DOHH2 (cell line): ENCODE measurements at regions not wholly inside any gene's neighbourhood (a gene's known extent, or its start where the extent isn't known, plus 50 kb on each side); places are given as distances from the start of the nearest gene placed in this dataset.

Experiments
- H3F3A ChIP-seq: fragments of 200-600 bp; sonication (generic), shearing (Covaris generic); 2 replicates; pipeline ENCODE4 v1.6.0; 2016; ENCODE audit warnings: antibody characterized with exemption, mild to moderate bottlenecking; ENCODE audit not compliant: control insufficient read depth, insufficient read depth
- H3K27ac ChIP-seq: fragments of 200-600 bp; sonication (generic); 2 replicates; pipeline ENCODE4 v1.5.1; 2014; ENCODE audit warnings: low read depth, mild to moderate bottlenecking, low read length, moderate library complexity
- H3K27me3 ChIP-seq: fragments of 200-600 bp; sonication (generic); 2 replicates; pipeline ENCODE4 v1.6.1; 2014; ENCODE audit warnings: mild to moderate bottlenecking, low read length, mixed read lengths; ENCODE audit not compliant: control insufficient read depth
- H3K36me3 ChIP-seq: fragments of 200-600 bp; sonication (generic); 2 replicates; pipeline ENCODE4 v1.6.1; 2014; ENCODE audit warnings: mild to moderate bottlenecking, low read length, moderate library complexity, mixed read lengths; ENCODE audit not compliant: control insufficient read depth
- H3K4me1 ChIP-seq: fragments of 200-600 bp; sonication (generic); 2 replicates; pipeline ENCODE4 v1.6.1; 2014; ENCODE audit warnings: mild to moderate bottlenecking, low read length, mixed read lengths; ENCODE audit not compliant: control insufficient read depth
- H3K4me2 ChIP-seq: fragments of 200-600 bp; sonication (generic); 2 replicates; pipeline ENCODE4 v1.6.0; 2014; ENCODE audit warnings: mild to moderate bottlenecking, low read length, moderate library complexity
- H3K4me3 ChIP-seq: fragments of 200-600 bp; sonication (generic); 2 replicates; pipeline ENCODE4 v1.5.1; 2014; ENCODE audit warnings: mild to moderate bottlenecking, low read length, mixed read lengths
- H3K79me2 ChIP-seq: fragments of 200-600 bp; sonication (generic); 2 replicates; pipeline ENCODE4 v1.6.1; 2014; ENCODE audit warnings: mild to moderate bottlenecking, low read length, mixed read lengths; ENCODE audit not compliant: control insufficient read depth
- H3K9me2 ChIP-seq: fragments of 200-600 bp; sonication (generic); replicated peaks from 2 replicates; pipeline ENCODE4 v1.6.1; 2014; ENCODE audit warnings: mild to moderate bottlenecking, low read length, mixed read lengths; ENCODE audit not compliant: control insufficient read depth
- H3K9me3 ChIP-seq: fragments of 200-600 bp; sonication (generic); 2 replicates; pipeline ENCODE4 v1.6.1; 2014; ENCODE audit warnings: antibody characterized with exemption, low read length, mixed read lengths; ENCODE audit not compliant: control insufficient read depth, insufficient read depth
- H4K20me1 ChIP-seq: fragments of 200-600 bp; sonication (generic); 2 replicates; pipeline ENCODE4 v1.6.0; 2014; ENCODE audit warnings: low read depth, mild to moderate bottlenecking, antibody characterized with exemption, low read length, moderate library complexity; ENCODE audit not compliant: control insufficient read depth, insufficient read depth
- EZH2phosphoT487 ChIP-seq: fragments of 200-600 bp; sonication (generic); IDR thresholded peaks from 2 replicates; pipeline ENCODE4 v1.6.1; 2017; ENCODE audit warnings: borderline replicate concordance, mild to moderate bottlenecking, antibody characterized with exemption, low read length, moderate library complexity, mixed read lengths
- TF ChIP-seq, protein P1 (sequence below): fragments of 200-600 bp; sonication (generic); IDR thresholded peaks from one replicate; pipeline ENCODE4 v1.5.1; 2014; ENCODE audit warnings: antibody characterized with exemption, mild to moderate bottlenecking, low read depth, low read length; ENCODE audit not compliant: poor library complexity, severe bottlenecking

DNA sequence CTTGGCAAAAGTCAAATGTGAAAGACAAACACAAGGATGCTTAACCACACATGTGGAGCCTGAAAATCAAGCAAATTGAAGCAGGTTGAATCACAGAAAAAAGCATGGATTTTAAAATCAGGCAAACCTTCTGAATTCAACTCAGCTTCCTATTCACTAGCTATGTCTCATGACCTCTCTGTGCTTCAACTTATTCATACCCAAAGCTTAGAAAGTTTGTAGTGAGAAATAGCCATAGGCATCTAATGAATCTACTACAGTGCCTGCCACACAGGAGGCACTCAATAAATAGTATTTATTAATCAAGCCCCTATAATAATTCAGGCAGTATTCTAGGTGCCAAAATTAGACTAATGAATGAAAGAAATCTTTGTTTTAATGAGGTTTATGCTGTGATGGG is 112.2 kb upstream of the TNFAIP3 start:
- no peaks in the 10 kb centered on the region for H3K9me2 ChIP-seq
- H3K4me3 ChIP-seq, result peak overlapping the region; percentile 49
- peaks cover 4% of the 10 kb centered on the region for H3F3A ChIP-seq
- H3K79me2 ChIP-seq, result no peaks in the 10 kb centered on the region
- H3K36me3 ChIP-seq, result no peaks in the 10 kb centered on the region
- TF ChIP-seq EZH2phosphoT487, result no peak
- TF ChIP-seq, protein P1, sequence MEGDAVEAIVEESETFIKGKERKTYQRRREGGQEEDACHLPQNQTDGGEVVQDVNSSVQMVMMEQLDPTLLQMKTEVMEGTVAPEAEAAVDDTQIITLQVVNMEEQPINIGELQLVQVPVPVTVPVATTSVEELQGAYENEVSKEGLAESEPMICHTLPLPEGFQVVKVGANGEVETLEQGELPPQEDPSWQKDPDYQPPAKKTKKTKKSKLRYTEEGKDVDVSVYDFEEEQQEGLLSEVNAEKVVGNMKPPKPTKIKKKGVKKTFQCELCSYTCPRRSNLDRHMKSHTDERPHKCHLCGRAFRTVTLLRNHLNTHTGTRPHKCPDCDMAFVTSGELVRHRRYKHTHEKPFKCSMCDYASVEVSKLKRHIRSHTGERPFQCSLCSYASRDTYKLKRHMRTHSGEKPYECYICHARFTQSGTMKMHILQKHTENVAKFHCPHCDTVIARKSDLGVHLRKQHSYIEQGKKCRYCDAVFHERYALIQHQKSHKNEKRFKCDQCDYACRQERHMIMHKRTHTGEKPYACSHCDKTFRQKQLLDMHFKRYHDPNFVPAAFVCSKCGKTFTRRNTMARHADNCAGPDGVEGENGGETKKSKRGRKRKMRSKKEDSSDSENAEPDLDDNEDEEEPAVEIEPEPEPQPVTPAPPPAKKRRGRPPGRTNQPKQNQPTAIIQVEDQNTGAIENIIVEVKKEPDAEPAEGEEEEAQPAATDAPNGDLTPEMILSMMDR, result no peak
- no peaks in the 10 kb centered on the region for H3K27me3 ChIP-seq
- no peaks in the 10 kb centered on the region for H3K9me3 ChIP-seq
- no peaks in the 10 kb centered on the region for H4K20me1 ChIP-seq
- H3K4me1 ChIP-seq, result peaks cover 47% of the 10 kb centered on the region
- H3K4me2 ChIP-seq, result peak overlapping the region; percentile 65
- H3K27ac ChIP-seq, result peak overlapping the region; percentile 75

DNA sequence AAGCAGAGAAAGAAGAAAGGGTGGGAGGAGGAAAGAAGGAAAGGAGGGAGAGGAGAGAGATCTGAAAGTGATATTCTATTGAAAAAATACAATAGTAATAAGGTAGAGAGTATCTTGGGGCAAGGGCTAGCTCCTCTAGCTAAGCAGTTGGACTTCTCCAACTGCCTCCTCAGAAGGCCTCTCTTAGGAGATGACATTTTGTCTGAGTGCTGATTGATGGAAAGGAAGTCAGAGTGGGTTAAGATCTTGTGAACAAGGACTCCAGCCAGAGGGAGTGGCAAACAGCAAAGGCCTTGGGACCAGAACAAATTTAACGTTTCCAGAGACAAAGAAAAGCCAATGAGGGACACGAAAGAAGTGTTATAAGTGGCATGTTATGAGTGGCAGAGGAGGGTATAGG is 111.8 kb upstream of the TNFAIP3 start:
- Histone ChIP-seq H3K4me3 (peak overlapping the region; percentile 49; the same call in 1 of the 2 replicates), H3K4me2 (peak overlapping the region; percentile 65), H3K79me2 (no peaks in the 10 kb centered on the region)

DNA sequence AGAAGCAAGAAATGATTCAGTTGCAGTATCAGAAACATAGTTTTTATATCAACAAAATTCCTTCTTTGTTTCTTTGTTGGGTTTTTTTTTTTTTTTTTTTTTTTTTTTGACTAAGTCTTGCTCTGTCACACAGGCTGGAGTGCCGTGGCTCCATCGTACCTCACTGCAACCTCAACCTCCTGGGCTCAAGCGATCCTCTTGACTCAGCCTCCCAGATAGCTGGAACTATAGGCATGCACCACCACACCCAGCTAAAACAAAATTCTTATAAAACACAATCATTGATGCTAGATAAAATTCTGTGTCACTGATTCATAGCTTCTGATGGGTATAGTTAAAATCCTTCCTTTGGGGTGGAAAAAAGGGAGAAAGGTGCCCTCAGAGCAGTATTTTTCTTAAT is 110.3 kb upstream of the TNFAIP3 start:
- Histone ChIP-seq H3K9me3 (no peaks in the 10 kb centered on the region), H3K4me3 (no peak overlapping the region), H3K27ac (no peak overlapping the region)

More for the DNA sequence above, 111.8 kb upstream of the TNFAIP3 start:
- Histone ChIP-seq H3F3A (peaks cover 4% of the 10 kb centered on the region), H3K9me3 (no peaks in the 10 kb centered on the region), H3K36me3 (no peaks in the 10 kb centered on the region), H3K27me3 (no peaks in the 10 kb centered on the region), H3K4me1 (peaks cover 42% of the 10 kb centered on the region), H3K9me2 (no peaks in the 10 kb centered on the region), H3K27ac (peak overlapping the region; percentile 75), H4K20me1 (no peaks in the 10 kb centered on the region)
- TF ChIP-seq, protein P1, result no peak
- no peak for TF ChIP-seq EZH2phosphoT487

More for the DNA sequence above, 110.3 kb upstream of the TNFAIP3 start:
- Histone ChIP-seq H3F3A (peaks cover 4% of the 10 kb centered on the region), H3K4me2 (no peak overlapping the region), H3K79me2 (no peaks in the 10 kb centered on the region), H3K4me1 (peaks cover 39% of the 10 kb centered on the region), H3K27me3 (no peaks in the 10 kb centered on the region), H3K9me2 (no peaks in the 10 kb centered on the region), H4K20me1 (no peaks in the 10 kb centered on the region), H3K36me3 (no peaks in the 10 kb centered on the region)
- no peak for TF ChIP-seq EZH2phosphoT487
- TF ChIP-seq, protein P1, result no peak
